Fibroblast of the conjunctiva (primary cell): ENCODE measurements at regions not wholly inside any gene's neighbourhood (a gene's known extent, or its start where the extent isn't known, plus 50 kb on each side); places are given as distances from the start of the nearest gene placed in this dataset.
A peak's percentile ranks its signal among the peaks of the same experiment; 100 is the strongest.
"Not testable (repeated sequence)": the region's sequence is repeated elsewhere in the genome, so short reads cannot be mapped to it uniquely, and the experiment has no call there.

ENCODE experiments used
- DNase-seq: peaks from one replicate; pipeline ENCODE4 v3.0.0-alpha.2; 2010; ENCODE audit warnings: low read depth

GRCh38 chr1:207243442-207244408, 77.8 kb upstream of the CD55 start:
- DNase-seq, result no peak

GRCh38 chr1:207244409-207244801, 77.1 kb upstream of the CD55 start:
- no peak for DNase-seq

GRCh38 chr1:207245124-207245523, 76.4 kb upstream of the CD55 start:
- DNase-seq, result no peak

- no peak for DNase-seq
Observed at GRCh38 chr1:207248544-207249198, 72.8 kb upstream of the CD55 start.

- no peak for DNase-seq
Observed at GRCh38 chr1:207250431-207250830, 71.0 kb upstream of the CD55 start.

- DNase-seq, result no peak
Observed at GRCh38 chr1:207251066-207251465, 70.4 kb upstream of the CD55 start.

- no peak for DNase-seq
Observed at GRCh38 chr1:207256869-207257268, 64.6 kb upstream of the CD55 start.

- DNase-seq, result peak; percentile 9
Observed at GRCh38 chr1:207259391-207259790, 62.1 kb upstream of the CD55 start.

GRCh38 chr1:207261971-207262370, 59.5 kb upstream of the CD55 start:
- no peak for DNase-seq

GRCh38 chr1:207262891-207263290, 58.6 kb upstream of the CD55 start:
- DNase-seq, result not testable (repeated sequence)

GRCh38 chr1:207264663-207265252, 56.7 kb upstream of the CD55 start:
- no peak for DNase-seq

- no peak for DNase-seq
Observed at GRCh38 chr1:207268337-207268736, 53.1 kb upstream of the CD55 start.

GRCh38 chr1:207268753-207269511, 52.5 kb upstream of the CD55 start:
- no peak for DNase-seq
